Epithelial cell of esophagus (primary cell): ENCODE measurements at regions not wholly inside any gene's neighbourhood (a gene's known extent, or its start where the extent isn't known, plus 50 kb on each side); places are given as distances from the start of the nearest gene placed in this dataset.

Source experiments
- DNase-seq: peaks from one replicate; pipeline ENCODE4 v3.0.0; 2010; ENCODE audit warnings: low read depth
- H3K4me3 ChIP-seq: 2 replicates; pipeline ENCODE4 v1.5.1; 2011; ENCODE audit warnings: mild to moderate bottlenecking, low read length, control low read depth
- TF ChIP-seq, protein P1 (sequence below): IDR thresholded peaks from 2 replicates; pipeline ENCODE4 v1.5.1; 2011; ENCODE audit warnings: low read depth, mild to moderate bottlenecking, low read length, control low read depth, inconsistent platforms; ENCODE audit not compliant: insufficient read depth; ENCODE audit errors: missing control alignments

DNA sequence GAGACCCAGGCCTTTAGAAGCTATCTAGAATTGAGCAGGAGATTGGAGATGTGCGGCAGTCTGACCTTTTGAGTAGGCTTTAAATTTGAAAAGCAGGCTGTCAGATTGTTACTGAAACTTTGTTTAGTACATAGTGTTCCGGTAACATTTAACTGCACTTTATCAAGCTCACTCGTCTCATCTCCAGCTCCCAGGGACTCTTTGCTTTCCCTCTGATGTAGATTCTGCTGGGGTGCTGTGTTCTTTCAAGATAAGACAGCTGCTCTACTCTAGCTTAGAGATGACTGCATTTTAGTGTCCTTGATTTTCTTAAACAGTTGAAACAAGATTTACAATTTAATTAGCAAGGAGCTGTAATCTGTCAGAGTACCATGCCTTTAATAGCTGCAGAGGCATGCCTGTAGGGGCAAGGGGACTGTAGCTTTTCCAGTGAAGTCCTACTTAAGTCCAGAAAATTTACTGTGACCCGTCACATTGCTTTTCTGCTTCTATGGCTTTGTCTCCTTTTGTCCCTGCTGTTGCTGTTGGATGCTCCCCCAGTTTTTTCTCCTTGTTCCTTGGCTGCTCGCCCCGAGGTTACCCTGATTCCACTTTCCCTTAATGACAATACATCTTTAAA lies 56.4 kb upstream of the MTPN start:
- no peak for DNase-seq
- TF ChIP-seq, protein P1, sequence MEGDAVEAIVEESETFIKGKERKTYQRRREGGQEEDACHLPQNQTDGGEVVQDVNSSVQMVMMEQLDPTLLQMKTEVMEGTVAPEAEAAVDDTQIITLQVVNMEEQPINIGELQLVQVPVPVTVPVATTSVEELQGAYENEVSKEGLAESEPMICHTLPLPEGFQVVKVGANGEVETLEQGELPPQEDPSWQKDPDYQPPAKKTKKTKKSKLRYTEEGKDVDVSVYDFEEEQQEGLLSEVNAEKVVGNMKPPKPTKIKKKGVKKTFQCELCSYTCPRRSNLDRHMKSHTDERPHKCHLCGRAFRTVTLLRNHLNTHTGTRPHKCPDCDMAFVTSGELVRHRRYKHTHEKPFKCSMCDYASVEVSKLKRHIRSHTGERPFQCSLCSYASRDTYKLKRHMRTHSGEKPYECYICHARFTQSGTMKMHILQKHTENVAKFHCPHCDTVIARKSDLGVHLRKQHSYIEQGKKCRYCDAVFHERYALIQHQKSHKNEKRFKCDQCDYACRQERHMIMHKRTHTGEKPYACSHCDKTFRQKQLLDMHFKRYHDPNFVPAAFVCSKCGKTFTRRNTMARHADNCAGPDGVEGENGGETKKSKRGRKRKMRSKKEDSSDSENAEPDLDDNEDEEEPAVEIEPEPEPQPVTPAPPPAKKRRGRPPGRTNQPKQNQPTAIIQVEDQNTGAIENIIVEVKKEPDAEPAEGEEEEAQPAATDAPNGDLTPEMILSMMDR = no peak
- no peak overlapping the region for H3K4me3 ChIP-seq

DNA sequence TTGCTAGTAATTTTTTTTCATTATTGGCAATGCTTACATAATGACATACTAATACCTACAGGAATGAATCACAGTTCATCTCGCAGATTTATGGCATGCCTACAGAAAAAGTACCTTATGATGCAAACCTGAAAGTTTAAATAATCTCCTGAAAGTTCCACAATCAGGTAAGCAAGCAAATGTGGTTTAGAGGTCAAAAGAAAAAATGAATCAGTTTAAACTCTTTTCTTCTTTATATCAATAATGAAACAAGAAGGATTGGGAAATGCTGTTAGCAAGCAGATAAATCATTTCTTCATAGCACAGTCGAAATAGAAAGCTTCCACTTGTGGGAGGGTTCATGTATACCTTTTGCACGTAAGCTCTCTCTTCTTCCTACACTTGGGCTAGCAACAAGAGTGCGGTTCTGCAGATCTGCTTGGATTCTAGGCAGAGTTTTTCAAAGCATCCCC lies 53.7 kb upstream of the MTPN start:
- TF ChIP-seq, protein P1 = no peak
- H3K4me3 ChIP-seq = no peak overlapping the region
- DNase-seq = peak; percentile 70

DNA sequence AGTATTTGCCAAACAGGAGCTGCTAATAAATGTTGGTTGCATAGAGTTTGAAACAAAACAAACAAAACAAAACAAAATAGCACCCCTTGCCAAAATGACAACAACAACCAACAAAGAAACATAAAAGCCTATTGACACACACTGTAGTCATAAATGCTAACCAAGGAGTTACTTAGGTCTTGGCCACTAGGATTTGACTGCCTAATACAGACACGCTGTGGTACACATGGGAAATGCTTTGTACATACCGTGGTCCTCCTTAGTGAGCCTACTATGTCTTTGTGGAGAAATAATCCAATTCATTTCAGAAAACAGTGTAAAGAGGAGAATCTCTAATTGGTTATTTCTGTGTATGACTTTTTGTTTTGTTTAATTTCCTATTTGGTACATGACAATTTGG lies 53.2 kb upstream of the MTPN start:
- DNase-seq = peak; percentile 2
- TF ChIP-seq, protein P1 = no peak
- H3K4me3 ChIP-seq = no peak overlapping the region

DNA sequence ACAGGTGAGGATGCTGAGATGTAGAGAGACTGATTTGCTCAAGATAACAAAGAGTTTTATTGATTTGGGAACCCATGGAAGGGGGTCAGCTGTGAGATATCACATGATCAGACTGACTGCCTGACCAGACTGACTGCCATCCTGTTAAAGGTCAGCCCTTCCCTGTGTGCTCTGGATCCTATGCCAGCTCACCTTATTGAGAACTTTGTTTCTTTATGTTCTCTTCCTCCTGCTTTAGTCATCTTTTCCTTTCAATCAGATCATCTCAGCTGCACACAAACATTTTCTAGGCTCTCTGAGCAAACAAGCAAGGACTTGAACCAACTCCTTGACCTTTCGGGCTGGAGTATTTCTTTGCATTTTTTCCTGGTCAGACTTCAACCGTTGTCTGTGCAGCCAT lies 50.0 kb upstream of the MTPN start:
- peak; percentile 47 for DNase-seq
- TF ChIP-seq, protein P1 = no peak
- H3K4me3 ChIP-seq = no peak overlapping the region
